ENCODE measurements at regions not wholly inside any gene's neighbourhood (a gene's known extent, or its start where the extent isn't known, plus 50 kb on each side); places are given as distances from the start of the nearest gene placed in this dataset.
"Not testable (repeated sequence)": the region's sequence is repeated elsewhere in the genome, so short reads cannot be mapped to it uniquely, and the experiment has no call there.

DNA sequence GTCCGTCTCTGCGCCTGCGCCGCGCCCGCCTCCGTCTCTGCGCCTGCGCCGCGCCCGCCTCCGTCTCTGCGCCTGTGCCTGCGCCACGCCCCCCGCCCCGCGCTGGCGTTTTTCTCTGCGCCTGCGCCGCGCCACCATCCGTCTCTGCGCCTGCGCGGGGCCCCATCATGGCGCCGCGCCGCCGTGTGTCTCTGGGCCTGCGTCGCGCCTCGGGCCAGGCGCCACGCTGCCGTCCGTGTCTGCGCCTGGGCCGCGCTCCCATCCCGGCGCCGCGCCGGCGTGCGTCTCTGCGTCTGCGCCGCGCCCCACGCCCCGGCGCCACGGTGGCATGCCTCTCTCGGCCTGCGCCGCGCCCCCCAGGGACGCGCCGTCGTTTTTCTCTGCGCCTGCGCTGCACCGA lies 51.8 kb upstream of the DUX4 start:
- H3K79me2 ChIP-seq (ENCODE audit: insufficient read depth, low read length): no peaks in the 10 kb centered on the region
- H3K27me3 ChIP-seq (ENCODE audit: insufficient read depth, low read length, poor library complexity, severe bottlenecking): no peaks in the 10 kb centered on the region
- no peaks in the 10 kb centered on the region for H4K20me1 ChIP-seq (ENCODE audit: insufficient read depth, low read length, poor library complexity, severe bottlenecking)
- no peaks in the 10 kb centered on the region for H3K36me3 ChIP-seq (ENCODE audit: insufficient read depth, low read length)
- H3F3A ChIP-seq (ENCODE audit: low read depth): peaks cover 6% of the 10 kb centered on the region
- H3K9ac ChIP-seq (ENCODE audit: low read depth, low read length, poor library complexity, severe bottlenecking): no peak overlapping the region
- H2AFZ ChIP-seq (ENCODE audit: low read length): no peak overlapping the region
- no peaks in the 10 kb centered on the region for H3K9me3 ChIP-seq (ENCODE audit: insufficient read depth, low read depth, low read length)
- H3K4me1 ChIP-seq (ENCODE audit: insufficient read depth, low read length, poor library complexity, severe bottlenecking): no peaks in the 10 kb centered on the region
- no peak for TF ChIP-seq EZH2phosphoT487 (IDR thresholded peaks at IDR 0.05; ENCODE audit: borderline replicate concordance)
- TF ChIP-seq, protein P1, sequence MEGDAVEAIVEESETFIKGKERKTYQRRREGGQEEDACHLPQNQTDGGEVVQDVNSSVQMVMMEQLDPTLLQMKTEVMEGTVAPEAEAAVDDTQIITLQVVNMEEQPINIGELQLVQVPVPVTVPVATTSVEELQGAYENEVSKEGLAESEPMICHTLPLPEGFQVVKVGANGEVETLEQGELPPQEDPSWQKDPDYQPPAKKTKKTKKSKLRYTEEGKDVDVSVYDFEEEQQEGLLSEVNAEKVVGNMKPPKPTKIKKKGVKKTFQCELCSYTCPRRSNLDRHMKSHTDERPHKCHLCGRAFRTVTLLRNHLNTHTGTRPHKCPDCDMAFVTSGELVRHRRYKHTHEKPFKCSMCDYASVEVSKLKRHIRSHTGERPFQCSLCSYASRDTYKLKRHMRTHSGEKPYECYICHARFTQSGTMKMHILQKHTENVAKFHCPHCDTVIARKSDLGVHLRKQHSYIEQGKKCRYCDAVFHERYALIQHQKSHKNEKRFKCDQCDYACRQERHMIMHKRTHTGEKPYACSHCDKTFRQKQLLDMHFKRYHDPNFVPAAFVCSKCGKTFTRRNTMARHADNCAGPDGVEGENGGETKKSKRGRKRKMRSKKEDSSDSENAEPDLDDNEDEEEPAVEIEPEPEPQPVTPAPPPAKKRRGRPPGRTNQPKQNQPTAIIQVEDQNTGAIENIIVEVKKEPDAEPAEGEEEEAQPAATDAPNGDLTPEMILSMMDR (conservative IDR thresholded peaks at IDR 0.05; ENCODE audit: low read length): no peak
- no peak overlapping the region for H3K4me2 ChIP-seq (ENCODE audit: low read depth, low read length, poor library complexity, severe bottlenecking)
- no peaks in the 10 kb centered on the region for H3K9me2 ChIP-seq (replicated peaks; ENCODE audit: low read depth, low read length)
- H3K4me3 ChIP-seq (ENCODE audit: low read length, poor library complexity, severe bottlenecking): no peak overlapping the region

DNA sequence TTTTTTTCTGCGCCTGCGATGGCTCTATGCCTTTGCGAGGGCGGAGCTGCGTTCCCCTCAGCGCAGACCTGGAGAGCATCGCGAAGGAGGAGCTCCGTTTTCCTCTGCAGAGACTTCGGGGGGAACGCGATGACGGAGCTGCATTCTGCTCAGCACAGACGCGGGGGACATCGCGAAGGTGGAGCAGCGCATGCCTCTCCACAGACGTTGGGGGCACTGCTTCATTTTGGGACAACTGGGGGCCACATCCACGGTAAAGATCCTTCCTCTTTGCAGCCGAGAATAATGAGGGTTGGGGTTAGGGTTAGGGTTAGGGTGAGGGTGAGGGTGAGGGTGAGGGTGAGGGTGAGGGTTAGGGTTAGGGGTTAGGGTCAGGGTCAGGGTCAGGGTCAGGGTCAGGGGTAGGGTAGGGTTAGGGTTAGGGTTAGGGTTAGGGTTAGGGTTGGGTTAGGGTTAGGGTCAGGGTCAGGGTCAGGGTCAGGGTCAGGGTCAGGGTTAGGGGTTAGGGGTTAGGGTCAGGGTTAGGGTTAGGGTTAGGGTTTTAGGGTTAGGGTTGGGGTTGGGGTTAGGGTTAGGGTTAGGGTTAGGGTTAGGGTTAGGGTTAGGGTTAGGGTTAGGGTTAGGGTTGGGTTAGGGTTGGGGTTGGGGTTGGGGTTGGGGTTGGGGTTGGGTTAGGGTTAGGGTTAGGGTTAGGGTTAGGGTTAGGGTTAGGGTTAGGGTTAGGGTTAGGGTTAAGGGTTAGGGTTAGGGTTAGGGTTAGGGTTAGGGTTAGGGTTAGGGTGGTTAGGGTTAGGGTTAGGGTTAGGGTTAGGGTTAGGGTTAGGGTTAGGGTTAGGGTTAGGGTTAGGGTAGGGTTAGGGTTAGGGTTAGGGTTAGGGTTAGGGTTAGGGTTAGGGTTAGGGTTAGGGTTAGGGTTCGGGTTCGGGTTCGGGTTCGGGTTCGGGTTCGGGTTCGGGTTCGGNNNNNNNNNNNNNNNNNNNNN lies 51.1 kb upstream of the DUX4 start:
- H3K9me3 ChIP-seq (ENCODE audit: insufficient read depth, low read depth, low read length); H3K9ac ChIP-seq (ENCODE audit: low read depth, low read length, poor library complexity, severe bottlenecking); H3K36me3 ChIP-seq (ENCODE audit: insufficient read depth, low read length); H3K79me2 ChIP-seq (ENCODE audit: insufficient read depth, low read length); H3K4me2 ChIP-seq (ENCODE audit: low read depth, low read length, poor library complexity, severe bottlenecking); H2AFZ ChIP-seq (ENCODE audit: low read length); H3K27me3 ChIP-seq (ENCODE audit: insufficient read depth, low read length, poor library complexity, severe bottlenecking); H3K4me3 ChIP-seq (ENCODE audit: low read length, poor library complexity, severe bottlenecking); H3K9me2 ChIP-seq (replicated peaks; ENCODE audit: low read depth, low read length); H3F3A ChIP-seq (ENCODE audit: low read depth); H4K20me1 ChIP-seq (ENCODE audit: insufficient read depth, low read length, poor library complexity, severe bottlenecking); H3K4me1 ChIP-seq (ENCODE audit: insufficient read depth, low read length, poor library complexity, severe bottlenecking): not testable (repeated sequence)
